ENCODE measurements at regions not wholly inside any gene's neighbourhood (a gene's known extent, or its start where the extent isn't known, plus 50 kb on each side); places are given as distances from the start of the nearest gene placed in this dataset.
A peak's percentile ranks its signal among the peaks of the same experiment; 100 is the strongest.

DNA sequence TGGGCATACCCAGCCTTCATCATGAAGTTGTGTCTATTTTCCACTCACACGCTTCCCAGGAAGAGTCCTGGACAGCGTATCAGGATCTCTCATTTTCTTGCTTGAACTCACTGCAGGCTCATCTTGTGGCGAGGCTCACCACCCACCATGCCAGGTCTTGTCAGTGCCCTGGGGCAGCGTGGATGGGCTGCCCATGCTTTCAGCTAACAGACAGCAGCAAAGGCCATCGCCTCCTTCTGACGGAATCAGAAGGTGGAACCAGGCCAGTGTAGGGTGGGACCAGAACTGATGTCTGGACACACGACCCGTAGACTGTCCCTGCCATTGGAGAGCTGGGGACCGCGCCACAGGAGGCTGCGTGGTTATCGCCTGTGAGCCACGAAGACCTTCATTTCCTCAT, 169.4 kb downstream of the FOXL1 start:
- no peak for DNase-seq (ENCODE audit: low spot score)

DNA sequence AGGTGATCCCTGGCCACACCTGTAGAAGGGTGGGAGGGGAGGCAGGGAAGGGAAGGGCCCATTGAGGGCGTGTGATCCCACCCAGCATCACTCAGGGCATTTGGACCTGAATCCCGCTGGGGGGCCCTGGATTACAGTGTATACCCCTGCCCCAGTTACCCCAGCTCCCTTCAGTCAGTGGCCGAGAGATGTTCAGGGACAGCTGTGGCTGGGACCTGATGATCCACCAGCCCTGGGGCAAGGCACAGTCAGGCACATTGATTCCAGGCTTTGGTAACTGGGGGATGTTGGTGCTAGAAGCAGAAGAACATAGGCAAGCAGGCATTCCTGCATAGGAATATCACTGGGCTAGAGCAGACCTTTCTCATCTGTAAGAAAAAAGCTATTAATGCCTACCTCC, 170.3 kb downstream of the FOXL1 start:
- no peak for DNase-seq (ENCODE audit: low spot score)

DNA sequence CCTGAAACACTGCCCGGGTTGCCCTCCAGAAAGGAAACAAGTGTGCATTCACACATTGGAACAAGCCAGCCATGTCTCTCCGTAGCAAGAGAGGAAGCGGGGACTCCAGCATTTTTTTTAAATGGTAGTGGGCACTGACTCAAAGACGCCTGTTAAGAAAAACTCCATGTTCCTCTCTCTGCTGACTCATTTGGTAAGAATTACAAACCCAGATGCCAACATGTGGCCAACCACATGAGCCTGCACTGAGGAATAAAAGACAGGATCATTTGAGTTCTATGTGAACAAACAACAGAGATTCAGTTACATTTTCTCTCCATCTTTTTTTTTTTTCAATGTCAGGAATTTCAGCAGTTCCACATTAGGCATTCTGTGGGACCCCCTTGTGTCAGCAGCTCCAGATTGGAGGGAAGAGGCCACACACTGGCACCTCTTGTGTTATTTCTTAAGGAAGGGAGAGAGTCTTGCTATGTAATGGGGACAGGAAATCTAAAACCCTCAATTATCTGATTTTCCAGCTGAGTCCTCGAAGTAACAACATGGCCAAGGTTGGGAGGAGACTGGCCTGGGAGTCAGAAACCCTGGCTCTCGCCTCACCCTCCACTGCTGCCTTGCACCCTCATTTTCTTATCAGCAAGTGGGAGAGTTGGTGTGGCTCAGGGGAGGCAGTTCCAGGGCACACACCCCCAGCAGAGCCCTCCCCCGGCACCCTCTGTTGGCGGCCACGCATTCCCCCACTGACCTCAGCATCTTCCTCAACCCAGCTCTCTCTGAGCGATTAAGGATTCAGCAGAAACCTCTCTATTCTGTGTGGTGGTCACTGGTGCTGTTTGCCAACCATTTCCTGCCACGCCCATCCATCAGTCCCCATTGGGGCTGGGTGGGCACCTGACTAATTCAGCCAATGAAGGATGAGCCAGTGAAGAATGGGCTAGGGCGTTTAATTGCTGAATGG, 173.0 kb downstream of the FOXL1 start:
- no peak for DNase-seq (ENCODE audit: low spot score)

DNA sequence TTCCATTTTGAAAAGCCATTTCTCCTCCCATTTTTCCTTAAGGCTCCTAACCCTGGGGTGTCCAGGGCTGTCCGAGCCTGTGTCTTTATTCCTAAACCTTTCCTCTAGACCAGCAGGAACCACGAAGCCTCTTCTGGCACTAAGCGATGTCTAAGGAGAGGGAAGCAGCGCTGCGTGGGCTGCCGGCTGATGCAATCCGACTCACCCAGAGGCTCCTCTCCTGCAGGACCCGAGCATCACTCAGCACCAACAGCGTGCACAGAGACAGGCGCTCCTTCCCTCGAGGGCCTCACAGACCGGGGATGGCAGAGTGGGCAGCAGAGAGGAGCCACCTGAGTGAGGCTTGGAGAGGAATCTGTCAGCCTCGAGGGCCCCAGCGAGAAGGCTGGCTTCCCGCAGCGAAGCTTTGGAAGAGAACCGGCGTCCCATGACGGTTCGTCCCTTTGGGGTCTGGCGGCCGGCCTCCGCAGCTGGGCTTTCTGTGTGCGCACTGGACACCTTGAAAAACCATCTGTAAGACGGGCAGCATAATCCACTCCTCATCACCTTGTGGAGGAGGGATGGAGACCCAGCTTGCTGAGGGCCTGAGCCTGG, 174.3 kb downstream of the FOXL1 start:
- no peak for DNase-seq (ENCODE audit: low spot score)

DNA sequence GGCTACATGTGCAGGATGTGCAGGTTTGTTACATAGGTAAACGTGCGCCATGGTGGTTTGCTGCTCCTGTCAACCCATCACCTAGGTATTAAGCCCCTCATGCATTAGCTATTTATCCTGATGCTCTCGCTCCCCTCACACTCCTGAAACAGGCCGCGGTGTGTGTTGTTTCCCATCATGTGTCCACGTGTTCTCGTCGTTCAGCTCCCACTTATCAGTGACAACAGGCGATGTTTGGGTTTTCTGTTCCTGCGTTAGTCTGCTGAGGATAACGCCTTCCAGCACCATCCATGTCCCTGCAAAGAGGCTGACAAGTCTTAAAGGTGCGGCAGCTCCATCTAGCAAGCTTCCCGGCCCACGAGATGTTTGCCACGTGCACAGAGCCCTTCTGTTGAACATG, 175.1 kb downstream of the FOXL1 start:
- no peak for DNase-seq (ENCODE audit: low spot score)

DNA sequence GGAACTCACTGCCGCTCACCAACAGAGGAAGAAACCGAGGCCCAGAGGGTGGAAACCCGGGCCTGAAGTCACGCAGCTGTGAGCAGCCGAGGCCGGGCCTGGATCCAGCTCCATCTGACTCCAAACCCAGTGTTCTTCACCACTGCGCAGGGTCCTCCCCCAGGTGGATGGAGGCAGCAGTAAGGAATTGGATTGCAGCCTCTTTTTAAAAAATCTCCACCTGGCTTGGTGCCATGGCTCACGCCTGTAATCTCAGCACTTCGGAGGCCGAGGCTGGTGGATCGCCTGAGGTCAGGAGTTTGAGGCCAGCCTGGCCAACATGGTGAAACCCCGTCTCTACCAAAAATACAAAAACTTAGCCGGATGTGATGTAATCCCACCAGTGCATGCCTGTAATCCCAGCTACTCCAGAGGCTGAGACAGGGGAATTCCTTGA, 177.2 kb downstream of the FOXL1 start:
- no peak for DNase-seq (ENCODE audit: low spot score)

DNA sequence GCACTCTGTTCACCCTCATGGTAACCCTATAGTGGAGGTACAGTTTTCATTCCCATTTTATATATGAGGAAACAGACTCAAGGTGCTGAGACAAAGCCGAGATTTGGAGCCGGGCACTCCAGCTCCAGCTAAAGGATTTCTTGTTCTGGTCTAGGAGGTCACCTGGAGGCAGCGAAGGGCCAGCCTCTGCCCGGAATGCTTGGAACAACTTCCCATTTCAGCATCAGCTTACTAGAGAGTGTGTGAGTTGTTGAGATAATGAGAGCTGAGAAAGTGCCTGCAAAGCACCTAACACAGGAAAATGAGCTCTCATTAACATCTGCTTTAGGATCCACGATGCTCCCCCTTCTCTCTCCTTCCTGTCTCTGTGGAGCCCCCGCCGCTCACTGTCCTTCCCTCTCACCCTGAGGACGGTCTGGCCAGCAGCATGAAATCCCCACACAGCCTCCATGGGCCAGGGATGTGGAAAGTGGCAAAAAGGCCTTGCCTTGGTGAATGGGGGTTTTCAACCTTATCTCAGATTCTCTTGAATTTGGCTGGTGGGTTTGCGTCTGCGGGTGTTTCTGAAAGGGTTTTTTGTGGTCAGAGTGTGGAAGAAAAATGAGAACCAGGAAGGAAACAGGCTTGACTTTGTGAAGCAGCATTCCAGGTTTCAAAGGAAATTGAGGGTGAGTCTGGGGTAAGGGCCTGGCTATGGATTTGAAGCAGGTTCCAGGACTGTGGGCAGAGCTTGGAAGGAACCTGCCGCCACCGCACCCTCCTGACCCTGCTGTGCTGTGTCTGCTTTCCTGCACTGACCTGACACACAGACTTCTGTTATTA, 178.7 kb downstream of the FOXL1 start:
- DNase-seq (ENCODE audit: low spot score) = no peak

DNA sequence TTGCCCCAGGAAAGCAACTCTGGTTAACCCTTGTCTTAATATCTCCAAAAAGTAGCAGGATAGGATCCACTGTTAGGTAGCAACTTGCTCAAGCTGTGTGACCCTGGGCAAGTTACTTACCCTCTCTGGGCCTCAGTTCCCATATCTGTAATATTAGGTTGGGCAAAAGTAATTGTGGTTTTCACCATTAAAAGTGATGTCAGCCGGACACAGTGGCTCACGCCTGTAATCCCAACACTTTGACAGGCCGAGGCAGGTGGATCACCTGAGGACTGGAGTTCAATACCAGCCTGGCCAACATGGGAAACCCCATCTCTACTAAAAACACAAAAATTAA, 179.3 kb downstream of the FOXL1 start:
- DNase-seq (ENCODE audit: low spot score) = no peak

DNA sequence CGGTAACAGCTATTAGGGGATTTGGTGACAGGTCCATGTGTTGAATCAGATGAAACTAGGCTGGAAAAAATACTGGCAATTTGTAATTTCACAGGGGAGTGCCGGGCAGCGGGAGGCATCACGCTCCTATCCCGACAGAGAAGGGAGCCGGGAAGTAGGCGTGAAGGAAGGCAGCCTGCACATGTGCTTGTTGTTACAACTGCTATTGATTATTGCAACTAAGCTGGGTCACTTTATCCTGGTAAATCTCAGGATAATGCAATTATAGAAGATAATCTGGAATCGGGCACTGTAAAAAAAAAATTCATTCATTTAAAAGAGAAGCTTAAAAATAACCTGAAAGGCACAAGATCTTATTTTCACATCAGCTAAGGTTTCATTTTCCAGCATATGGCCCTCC, 180.6 kb downstream of the FOXL1 start:
- DNase-seq (ENCODE audit: low spot score) = no peak

DNA sequence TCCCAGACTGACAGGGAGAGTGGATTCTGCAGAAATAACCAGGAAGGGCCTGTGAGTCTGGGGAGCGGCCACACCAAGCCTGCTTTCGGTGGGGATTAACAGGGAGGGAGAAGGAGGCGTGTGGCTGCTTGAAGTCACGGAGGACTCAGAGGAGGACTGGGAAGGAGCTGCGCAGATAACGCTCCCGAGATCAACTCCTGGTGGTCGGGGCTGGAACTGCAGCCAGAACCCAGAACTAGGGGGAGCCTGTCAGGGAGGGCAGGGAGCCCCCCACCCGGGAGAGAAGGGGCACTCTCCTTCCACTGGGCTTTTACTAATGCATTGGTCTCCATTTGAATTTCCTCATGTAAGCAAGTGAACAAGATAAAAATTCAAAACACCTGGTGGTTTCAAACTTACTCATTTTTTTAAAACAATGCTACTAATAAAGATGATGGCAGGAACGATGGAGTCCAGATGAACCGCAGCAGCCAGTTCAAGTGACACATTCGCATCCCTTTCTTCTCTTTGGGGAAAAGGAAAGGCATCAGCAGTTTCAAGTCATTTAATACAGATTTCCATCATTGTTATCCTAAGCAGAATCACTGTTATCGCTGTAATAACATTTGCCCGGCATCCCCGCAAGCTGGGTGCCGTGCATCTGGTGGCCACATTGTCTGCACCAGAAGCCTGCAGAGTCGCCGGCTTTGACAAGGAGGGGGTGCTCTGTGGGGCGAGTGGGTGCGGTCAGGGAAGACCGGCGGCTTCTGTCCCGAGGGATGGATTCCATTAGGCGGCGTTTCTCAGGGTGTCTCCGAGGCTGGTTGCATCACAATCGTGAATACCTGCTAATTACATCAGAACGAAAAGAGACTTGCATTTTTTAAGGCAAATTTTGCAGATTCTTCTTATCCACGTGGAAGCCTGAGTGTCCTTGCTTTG, 183.0 kb downstream of the FOXL1 start:
- peak; percentile 54 for DNase-seq (ENCODE audit: low spot score)

DNA sequence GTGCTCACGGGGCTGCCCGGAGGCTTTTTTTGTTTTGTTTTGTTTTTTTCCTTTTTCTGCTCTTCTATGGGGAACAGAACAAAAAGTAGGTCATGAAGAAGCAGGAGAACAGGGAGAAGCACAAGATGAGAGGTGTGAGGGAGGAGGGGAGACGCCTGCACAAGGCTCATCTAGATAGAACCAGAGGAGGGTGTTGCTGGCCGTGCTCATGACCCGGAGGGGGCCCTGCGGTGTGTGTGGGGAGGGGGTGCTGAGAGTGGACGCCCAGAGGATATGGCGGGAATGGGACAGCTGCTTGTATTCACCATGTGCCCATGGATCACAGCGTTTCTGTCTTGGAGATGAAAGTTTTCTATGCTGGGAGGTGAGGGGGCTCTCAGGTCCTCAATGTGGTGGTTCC, 183.7 kb downstream of the FOXL1 start:
- DNase-seq (ENCODE audit: low spot score) = no peak

DNA sequence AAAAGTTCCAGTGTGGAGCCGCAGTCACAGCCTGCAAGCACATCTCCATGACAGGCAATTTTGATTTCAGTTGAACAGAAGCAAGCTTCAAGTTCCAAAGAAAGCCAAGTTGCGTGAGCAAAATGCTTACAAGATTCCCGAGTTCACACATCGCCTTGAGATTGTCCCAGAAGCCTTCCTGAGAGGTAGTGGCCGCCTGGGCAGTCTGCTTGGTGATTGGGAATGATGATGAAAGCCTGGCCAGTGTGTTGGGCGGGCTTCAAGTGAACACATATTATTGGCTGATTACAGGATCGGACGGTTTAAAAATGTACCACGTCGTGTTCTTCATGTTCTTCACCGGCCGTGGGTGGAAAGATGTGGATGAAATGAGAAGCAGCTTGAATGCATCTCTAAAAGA, 185.5 kb downstream of the FOXL1 start:
- no peak for DNase-seq (ENCODE audit: low spot score)

DNA sequence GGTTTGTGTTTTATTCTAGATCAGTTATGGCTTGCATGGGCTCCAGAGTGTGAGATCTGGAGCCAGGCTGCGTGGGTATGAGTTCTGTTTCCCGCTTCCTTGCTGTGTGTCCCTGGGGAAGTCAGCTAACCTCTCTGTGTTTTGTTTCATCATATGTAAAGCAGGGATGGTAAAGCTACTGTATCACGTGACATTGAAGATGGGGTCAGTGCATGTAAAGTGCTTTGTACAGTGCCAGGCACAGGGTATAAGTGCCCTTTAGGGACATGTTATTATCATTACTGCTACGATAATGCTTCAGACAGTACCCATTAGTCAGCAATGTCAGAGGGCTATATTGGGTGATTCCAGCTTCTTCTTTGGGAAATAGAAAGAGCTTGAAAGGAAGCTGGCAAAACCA, 186.2 kb downstream of the FOXL1 start:
- DNase-seq (ENCODE audit: low spot score) = no peak

DNA sequence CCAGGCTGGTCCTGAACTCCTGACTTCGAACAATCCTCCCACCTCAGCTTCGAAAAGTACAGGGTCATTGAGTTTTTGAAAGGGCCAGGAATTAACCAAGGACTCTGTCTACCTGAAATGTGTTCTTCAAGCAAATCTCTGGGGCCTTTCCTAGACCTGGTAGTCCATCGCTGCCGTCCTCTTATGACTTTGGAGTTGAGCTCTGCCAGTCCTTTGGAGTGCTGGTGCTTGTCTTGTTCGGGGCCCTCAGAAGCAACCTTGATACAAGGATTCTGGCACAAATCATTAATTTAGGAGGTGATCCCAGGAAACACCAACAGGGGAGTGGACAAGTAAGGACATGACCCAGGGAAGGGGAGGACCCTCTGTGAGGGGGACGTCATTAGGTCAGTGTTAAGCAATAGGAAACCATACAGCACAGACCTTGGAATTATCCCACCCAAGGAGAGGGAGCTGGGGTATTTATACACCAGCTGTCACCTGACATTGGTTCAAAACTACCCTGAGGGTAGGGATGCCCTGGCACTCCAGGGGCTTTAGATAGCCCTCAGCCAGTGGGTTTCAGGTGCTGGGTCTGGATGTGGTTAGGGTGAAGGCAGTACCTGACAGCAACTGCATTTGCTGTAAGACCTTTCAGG, 187.2 kb downstream of the FOXL1 start:
- DNase-seq (ENCODE audit: low spot score) = no peak

DNA sequence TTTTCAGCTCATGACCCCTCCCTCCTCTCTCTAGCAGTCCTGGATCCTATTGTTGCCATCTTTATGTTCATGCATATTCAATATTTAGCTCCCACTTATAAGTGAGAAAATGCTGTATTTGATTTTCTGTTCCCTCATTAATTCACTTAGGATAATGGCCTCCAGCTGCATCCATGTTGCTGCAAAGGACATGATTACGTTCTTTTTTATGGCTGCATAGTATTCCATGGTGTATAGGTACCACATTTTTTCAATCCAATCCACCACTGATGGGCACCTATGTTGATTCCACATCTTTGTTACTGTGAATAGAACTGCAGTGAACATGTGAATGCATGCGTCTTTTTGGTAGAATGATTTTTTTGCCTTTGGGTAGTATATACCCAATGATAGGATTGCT, 188.4 kb downstream of the FOXL1 start:
- no peak for DNase-seq (ENCODE audit: low spot score)

DNA sequence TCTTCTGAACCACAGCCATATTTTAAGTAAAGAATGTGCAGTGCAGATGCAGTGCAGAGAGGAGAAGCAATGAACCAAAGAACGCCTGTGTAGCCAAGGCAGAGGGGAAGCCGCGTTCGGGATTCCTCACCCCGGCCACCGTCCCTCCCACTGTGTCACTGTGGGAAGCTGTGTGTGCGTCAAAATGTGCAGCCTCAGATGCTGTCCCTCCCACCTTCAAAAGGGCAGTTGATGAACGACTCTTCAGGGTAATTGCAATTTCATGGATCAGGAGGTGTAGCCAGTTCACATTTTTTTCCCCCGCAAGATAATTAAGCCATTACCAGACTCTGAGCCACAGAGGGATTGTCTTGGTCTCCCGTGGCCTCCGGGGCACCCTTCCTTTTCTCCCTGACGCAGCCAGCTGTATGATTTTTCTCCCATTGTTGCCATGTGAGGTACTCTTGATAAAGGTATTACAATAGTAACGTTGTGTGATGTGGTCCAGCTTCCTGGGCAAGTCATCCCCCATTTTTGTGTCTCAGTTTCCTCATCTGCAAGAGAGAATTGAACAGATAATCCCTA, 190.0 kb downstream of the FOXL1 start:
- DNase-seq (ENCODE audit: low spot score) = no peak

DNA sequence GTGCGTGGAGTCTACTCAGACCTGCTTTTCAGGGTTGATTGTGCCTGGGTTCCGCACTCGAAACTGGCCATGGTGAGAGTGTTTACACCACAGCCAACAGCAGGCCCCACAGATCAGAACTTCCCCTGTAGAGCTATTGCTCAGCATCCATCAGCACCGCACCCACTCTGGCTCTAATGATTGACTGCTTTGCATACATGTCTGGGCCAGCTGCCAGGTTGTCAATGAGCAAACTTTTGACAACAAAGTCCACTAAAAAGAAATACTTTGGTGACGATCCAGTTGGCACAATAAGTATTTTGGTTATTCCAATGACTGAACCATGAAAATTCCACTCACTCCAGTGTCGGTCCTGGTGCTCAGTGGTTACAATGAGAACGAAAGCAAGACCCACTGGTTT, 190.7 kb downstream of the FOXL1 start:
- DNase-seq (ENCODE audit: low spot score) = no peak

DNA sequence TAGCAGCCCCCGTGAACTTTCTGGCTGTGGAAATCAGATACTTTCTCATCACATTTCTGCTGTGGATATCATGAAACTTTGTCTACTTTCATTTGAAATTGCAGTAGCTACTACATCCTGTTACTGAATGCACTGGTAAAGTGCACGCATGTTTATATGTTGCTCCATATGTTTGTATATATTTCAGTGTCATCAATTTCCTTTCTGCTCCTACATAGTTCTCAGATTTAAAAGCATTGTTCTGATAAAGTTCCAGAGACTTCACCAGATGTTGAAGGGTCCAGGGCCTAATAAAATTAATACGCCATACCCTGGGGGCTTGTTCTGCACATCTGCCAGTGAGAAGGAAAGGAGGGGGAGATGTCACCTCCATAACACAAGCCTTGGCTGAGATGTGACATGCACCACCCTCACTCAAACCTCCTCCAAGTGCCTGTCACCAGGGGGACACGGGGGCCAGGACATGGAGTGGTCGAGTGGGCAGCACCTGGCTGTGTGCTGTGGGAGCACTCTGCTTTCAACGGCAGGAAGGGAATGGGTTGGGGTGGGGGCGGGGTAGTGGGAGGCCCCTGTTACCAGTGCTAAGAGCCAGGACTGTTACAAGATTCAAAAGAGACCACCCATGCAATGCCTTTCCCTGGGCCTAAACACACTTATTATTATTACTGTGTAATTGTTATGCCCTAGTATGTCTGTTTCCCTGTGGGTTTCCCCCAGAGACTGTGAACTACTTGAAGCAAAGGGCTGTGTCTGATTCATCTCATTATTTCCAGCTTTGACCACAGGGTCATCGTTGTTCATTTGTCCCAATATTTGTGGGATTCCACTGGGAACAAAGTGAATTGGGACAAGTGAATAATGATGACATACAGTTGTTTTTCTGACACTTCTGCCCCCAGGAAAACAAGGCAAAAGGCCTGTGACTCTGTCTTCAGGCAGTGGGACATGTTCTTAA, 193.4 kb downstream of the FOXL1 start:
- no peak for DNase-seq (ENCODE audit: low spot score)

DNA sequence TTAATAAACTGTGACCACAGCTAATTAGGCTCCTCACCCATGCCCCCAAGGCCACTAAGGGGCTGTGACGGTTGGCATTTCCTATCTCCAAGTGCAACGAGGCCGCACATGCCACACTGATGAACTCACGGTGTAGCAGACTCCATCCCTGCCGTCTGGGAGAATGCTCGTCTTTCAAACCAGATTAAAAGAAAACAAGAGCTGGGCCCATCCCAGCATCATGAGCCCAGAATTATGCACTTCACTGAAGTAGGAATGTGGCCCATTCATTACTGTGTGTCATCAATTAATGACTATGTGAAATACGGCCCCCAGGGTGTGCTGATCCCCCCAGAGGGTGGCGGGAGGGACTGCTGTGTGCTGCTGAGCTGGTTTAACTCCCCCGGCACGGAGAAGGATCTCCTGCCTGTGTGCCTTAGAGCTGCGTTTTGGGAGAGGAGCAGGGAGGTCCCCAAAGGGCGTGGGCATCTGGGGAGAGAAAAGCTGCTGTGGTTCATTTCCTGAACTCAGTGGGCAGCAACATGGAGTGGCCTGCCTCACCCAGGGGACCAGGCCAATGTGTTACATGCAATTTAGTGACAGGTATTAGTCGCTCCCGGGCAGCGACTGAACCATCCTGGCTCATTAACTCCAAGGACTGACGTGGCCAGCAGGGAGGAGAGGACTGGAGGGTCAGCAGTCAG, 194.5 kb downstream of the FOXL1 start:
- no peak for DNase-seq (ENCODE audit: low spot score)
